ENCODE measurements at regions not wholly inside any gene's neighbourhood (a gene's known extent, or its start where the extent isn't known, plus 50 kb on each side); places are given as distances from the start of the nearest gene placed in this dataset.

DNA sequence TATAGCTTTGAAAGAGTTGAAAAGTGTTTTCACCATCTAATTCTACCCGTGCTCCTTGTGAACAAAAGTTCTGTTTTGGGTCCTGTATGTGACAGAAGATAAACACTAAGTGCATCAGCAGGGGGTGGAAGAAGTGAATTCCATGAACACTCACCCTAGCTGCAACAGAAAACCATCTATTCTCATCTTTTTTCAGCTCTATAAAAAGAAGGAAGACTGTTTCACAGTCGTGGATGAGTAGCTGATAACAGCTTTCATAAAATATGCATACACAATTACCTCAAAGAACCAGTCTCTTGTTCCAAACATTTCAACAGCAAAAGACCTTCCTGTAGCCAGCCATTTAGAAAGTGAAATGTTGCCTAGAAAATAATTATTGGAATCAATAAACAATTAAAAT lies 281.7 kb upstream of the RASGRP1 start:
- TF ChIP-seq, protein P1, sequence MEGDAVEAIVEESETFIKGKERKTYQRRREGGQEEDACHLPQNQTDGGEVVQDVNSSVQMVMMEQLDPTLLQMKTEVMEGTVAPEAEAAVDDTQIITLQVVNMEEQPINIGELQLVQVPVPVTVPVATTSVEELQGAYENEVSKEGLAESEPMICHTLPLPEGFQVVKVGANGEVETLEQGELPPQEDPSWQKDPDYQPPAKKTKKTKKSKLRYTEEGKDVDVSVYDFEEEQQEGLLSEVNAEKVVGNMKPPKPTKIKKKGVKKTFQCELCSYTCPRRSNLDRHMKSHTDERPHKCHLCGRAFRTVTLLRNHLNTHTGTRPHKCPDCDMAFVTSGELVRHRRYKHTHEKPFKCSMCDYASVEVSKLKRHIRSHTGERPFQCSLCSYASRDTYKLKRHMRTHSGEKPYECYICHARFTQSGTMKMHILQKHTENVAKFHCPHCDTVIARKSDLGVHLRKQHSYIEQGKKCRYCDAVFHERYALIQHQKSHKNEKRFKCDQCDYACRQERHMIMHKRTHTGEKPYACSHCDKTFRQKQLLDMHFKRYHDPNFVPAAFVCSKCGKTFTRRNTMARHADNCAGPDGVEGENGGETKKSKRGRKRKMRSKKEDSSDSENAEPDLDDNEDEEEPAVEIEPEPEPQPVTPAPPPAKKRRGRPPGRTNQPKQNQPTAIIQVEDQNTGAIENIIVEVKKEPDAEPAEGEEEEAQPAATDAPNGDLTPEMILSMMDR (IDR thresholded peaks at IDR 0.05) = no peak
- TF ChIP-seq POLR2A (IDR thresholded peaks at IDR 0.05) = no peak

Data from lower leg skin (tissue), 3 donors.